IMR-90 (cell line): ENCODE measurements at regions not wholly inside any gene's neighbourhood (a gene's known extent, or its start where the extent isn't known, plus 50 kb on each side); places are given as distances from the start of the nearest gene placed in this dataset.
A peak's percentile ranks its signal among the peaks of the same experiment; 100 is the strongest.

ENCODE experiments used
- ATAC-seq: fragments of 200-7000 bp; cut with Tn5 transposase; 2 replicates; pipeline ENCODE4 v1.9.1; 2020; ENCODE audit warnings: low read depth, mild to moderate bottlenecking, moderate library complexity
- BruUV-seq: library from RNA; stranded (reverse); fragments of 400-500 nt; replicated peaks from 2 replicates; lab custom pipeline; 2021; lab: Mats Ljungman, UMichigan
- CTCF ChIA-PET: fragments of 300-600 bp; formaldehyde crosslinking; extraction: SDS; loops from one replicate; lab custom pipeline; 2021; ENCODE audit warnings: antibody characterized with exemption; lab: Yijun Ruan, JAX
- POLR2A ChIA-PET: fragments of 300-600 bp; sonication (Branson Sonifier 250); formaldehyde crosslinking; loops from one replicate; lab custom pipeline; 2022; ENCODE audit warnings: antibody characterized with exemption; ENCODE audit not compliant: unreplicated experiment; lab: Charles Lee
- DNase-seq: peaks from one replicate; pipeline ENCODE4 v3.0.0; 2013
- H2AFZ ChIP-seq: replicated peaks from 2 replicates; pipeline ENCODE3; 2013; ENCODE audit warnings: low read length, mild to moderate bottlenecking; ENCODE audit not compliant: poor library complexity
- H2AK5ac ChIP-seq: 2 replicates; pipeline ENCODE4 v1.6.1; 2013; ENCODE audit warnings: low read depth, low read length, inconsistent platforms
- H2AK9ac ChIP-seq: replicated peaks from 2 replicates; pipeline ENCODE3; 2013; ENCODE audit warnings: mild to moderate bottlenecking, low read depth, low read length, moderate library complexity; ENCODE audit not compliant: poor library complexity
- H2BK120ac ChIP-seq: 2 replicates; pipeline ENCODE4 v1.6.1; 2013; ENCODE audit warnings: low read depth, low read length, inconsistent platforms
- H2BK15ac ChIP-seq: 3 replicates; pipeline ENCODE4 v1.6.1; 2013; ENCODE audit warnings: low read depth, low read length, inconsistent platforms
- H2BK20ac ChIP-seq: 2 replicates; pipeline ENCODE4 v1.6.1; 2013; ENCODE audit warnings: low read depth, mild to moderate bottlenecking, inconsistent platforms, low read length, moderate library complexity
- H2BK5ac ChIP-seq: 2 replicates; pipeline ENCODE4 v1.6.1; 2013; ENCODE audit warnings: mild to moderate bottlenecking, low read depth, low read length, inconsistent platforms; ENCODE audit not compliant: poor library complexity, severe bottlenecking
- H3K14ac ChIP-seq: replicated peaks from 2 replicates; pipeline ENCODE4 v1.6.1; 2013; ENCODE audit warnings: low read depth, low read length, inconsistent platforms
- H3K18ac ChIP-seq: 2 replicates; pipeline ENCODE4 v1.6.1; 2013; ENCODE audit warnings: low read depth, low read length, control low read depth
- H3K23ac ChIP-seq: 2 replicates; pipeline ENCODE4 v1.6.1; 2013; ENCODE audit warnings: low read depth, low read length, inconsistent platforms
- H3K27ac ChIP-seq: 2 replicates; pipeline ENCODE4 v1.5.1; 2013; ENCODE audit warnings: mild to moderate bottlenecking, control low read depth, low read length; ENCODE audit not compliant: insufficient read depth
- H3K27me3 ChIP-seq: 2 replicates; pipeline ENCODE4 v1.6.1; 2013; ENCODE audit warnings: low read length; ENCODE audit not compliant: control insufficient read depth, insufficient read depth
- H3K36me3 ChIP-seq: 2 replicates; pipeline ENCODE4 v1.6.1; 2013; ENCODE audit warnings: low read length, mixed read lengths; ENCODE audit not compliant: control insufficient read depth, insufficient read depth
- H3K4ac ChIP-seq: 2 replicates; pipeline ENCODE4 v1.6.1; 2013; ENCODE audit warnings: low read depth, low read length, inconsistent platforms
- H3K4me1 ChIP-seq: 2 replicates; pipeline ENCODE4 v1.6.1; 2013; ENCODE audit warnings: low read length, mixed read lengths; ENCODE audit not compliant: control insufficient read depth, insufficient read depth
- H3K4me2 ChIP-seq: 2 replicates; pipeline ENCODE4 v1.6.1; 2013; ENCODE audit warnings: low read depth, mild to moderate bottlenecking, control low read depth, low read length, moderate library complexity
- H3K4me3 ChIP-seq: 2 replicates; pipeline ENCODE4 v1.5.1; 2013; ENCODE audit warnings: low read depth, mild to moderate bottlenecking, control low read depth, low read length, moderate library complexity; ENCODE audit not compliant: insufficient read depth
- H3K56ac ChIP-seq: 2 replicates; pipeline ENCODE4 v1.6.1; 2013; ENCODE audit warnings: low read length, inconsistent platforms; ENCODE audit not compliant: insufficient read depth; ENCODE audit errors: extremely low read depth
- H3K79me1 ChIP-seq, 2 experiments: 2 replicates each; pipeline ENCODE4 v1.6.1; 2013; ENCODE audit warnings: low read length in 2 of 2, inconsistent platforms in 1 of 2, low read depth in 1 of 2
- H3K9ac ChIP-seq: 2 replicates; pipeline ENCODE4 v1.6.1; 2013; ENCODE audit warnings: low read depth, low read length, control low read depth
- H3K9me1 ChIP-seq: 2 replicates; pipeline ENCODE4 v1.6.1; 2013; ENCODE audit warnings: low read length, inconsistent platforms; ENCODE audit not compliant: insufficient read depth
- H3K9me3 ChIP-seq: 2 replicates; pipeline ENCODE4 v1.6.1; 2013; ENCODE audit warnings: low read length; ENCODE audit not compliant: control insufficient read depth, insufficient read depth
- H4K20me1 ChIP-seq: 2 replicates; pipeline ENCODE4 v1.6.1; 2013; ENCODE audit warnings: low read length, inconsistent platforms; ENCODE audit not compliant: insufficient read depth
- H4K5ac ChIP-seq: 2 replicates; pipeline ENCODE4 v1.6.1; 2013; ENCODE audit warnings: mild to moderate bottlenecking, low read depth, low read length, control low read depth
- H4K8ac ChIP-seq, 2 experiments: 2 replicates each; pipeline ENCODE4 v1.6.1; 2013; ENCODE audit warnings: low read depth in 2 of 2, low read length in 2 of 2, control low read depth in 1 of 2, inconsistent platforms in 1 of 2
- H4K91ac ChIP-seq: 2 replicates; pipeline ENCODE4 v1.6.1; 2013; ENCODE audit warnings: low read depth, low read length, inconsistent platforms; ENCODE audit not compliant: insufficient read depth
- BHLHE40 ChIP-seq: fragments of 150-350 bp; IDR thresholded peaks from 2 replicates; pipeline ENCODE4 v1.6.1; 2016; ENCODE audit warnings: mild to moderate bottlenecking, low read depth, low read length
- CEBPB ChIP-seq: IDR thresholded peaks from 2 replicates; pipeline ENCODE4 v1.6.1; 2012; ENCODE audit warnings: low read depth, low read length, improper control_type of control experiment
- CHD1 ChIP-seq: IDR thresholded peaks from 2 replicates; pipeline ENCODE4 v1.6.1; 2012; ENCODE audit warnings: low read depth, low read length, improper control_type of control experiment
- CTCF ChIP-seq: conservative IDR thresholded peaks from 2 replicates; pipeline ENCODE4 v1.5.1; 2012; ENCODE audit warnings: mild to moderate bottlenecking, low read depth, low read length, improper control_type of control experiment
- ELK1 ChIP-seq: fragments of 150-350 bp; IDR thresholded peaks from 2 replicates; pipeline ENCODE4 v1.6.1; 2016; ENCODE audit warnings: low read depth, mild to moderate bottlenecking, low read length, moderate library complexity, borderline replicate concordance
- FOS ChIP-seq: fragments of 150-350 bp; IDR thresholded peaks from 2 replicates; pipeline ENCODE4 v1.6.1; 2016; ENCODE audit warnings: low read depth, low read length
- MAFK ChIP-seq: IDR thresholded peaks from 2 replicates; pipeline ENCODE4 v1.6.1; 2012; ENCODE audit warnings: low read depth, low read length, improper control_type of control experiment
- MAZ ChIP-seq: IDR thresholded peaks from 2 replicates; pipeline ENCODE4 v1.6.1; 2012; ENCODE audit warnings: low read depth, mild to moderate bottlenecking, low read length, improper control_type of control experiment, moderate library complexity, borderline replicate concordance
- MXI1 ChIP-seq: IDR thresholded peaks from 2 replicates; pipeline ENCODE4 v1.6.1; 2012; ENCODE audit warnings: low read depth, mild to moderate bottlenecking, low read length, moderate library complexity, borderline replicate concordance
- NFE2L2 ChIP-seq: fragments of 150-350 bp; IDR thresholded peaks from 2 replicates; pipeline ENCODE4 v1.6.1; 2016; ENCODE audit warnings: low read depth, mild to moderate bottlenecking, low read length
- POLR2A ChIP-seq: IDR thresholded peaks from 2 replicates; pipeline ENCODE4 v1.6.1; 2012; ENCODE audit warnings: mild to moderate bottlenecking, low read depth, low read length
- RAD21 ChIP-seq: IDR thresholded peaks from 2 replicates; pipeline ENCODE4 v1.6.1; 2012; ENCODE audit warnings: low read length, improper control_type of control experiment
- RFX5 ChIP-seq: IDR thresholded peaks from 2 replicates; pipeline ENCODE4 v1.8.0; 2012; ENCODE audit warnings: low read depth, mild to moderate bottlenecking, low read length, moderate library complexity
- SMC3 ChIP-seq: fragments of 150-350 bp; IDR thresholded peaks from 2 replicates; pipeline ENCODE4 v1.6.1; 2016; ENCODE audit warnings: low read depth, mild to moderate bottlenecking, antibody characterized with exemption, low read length, moderate library complexity
- WGBS, 2 experiments: methylation state at CpG; one replicate each; pipeline versions ENCODE4 v1.1.5 to v1.1.7; 2013; ENCODE audit warnings: missing lambda C conversion rate in 2 of 2; ENCODE audit not compliant: insufficient read length in 1 of 2; ENCODE audit errors: extremely low coverage in 2 of 2; 5-methylcytosine and 5-hydroxymethylcytosine counted together
- dilution Hi-C: fragments of 300-500 bp; cut with HindIII; formaldehyde crosslinking; loops from one replicate; pipeline ENCODE4 v1.14.3; 2018; ENCODE audit warnings: low sequenced_read_pairs; ENCODE audit not compliant: unreplicated experiment
- in situ Hi-C: fragments of 300-500 bp; cut with MboI; formaldehyde crosslinking; loops from 3 replicates; pipeline ENCODE4 v1.14.3; 2019; ENCODE audit warnings: low sequenced_read_pairs, inconsistent platforms, mixed read lengths
- intact Hi-C: fragments of 100-400 bp; cut with micrococcal nuclease; formaldehyde crosslinking; loops from 2 replicates; pipeline ENCODE4 v1.10.0; 2022

GRCh38 chr5:68545636-68546295, 330.2 kb downstream of the PIK3R1 start (continued):
- no peak for TF ChIP-seq FOS
- TF ChIP-seq MXI1, result no peak
- TF ChIP-seq CEBPB, result no peak
- no peak for TF ChIP-seq BHLHE40

DNA sequence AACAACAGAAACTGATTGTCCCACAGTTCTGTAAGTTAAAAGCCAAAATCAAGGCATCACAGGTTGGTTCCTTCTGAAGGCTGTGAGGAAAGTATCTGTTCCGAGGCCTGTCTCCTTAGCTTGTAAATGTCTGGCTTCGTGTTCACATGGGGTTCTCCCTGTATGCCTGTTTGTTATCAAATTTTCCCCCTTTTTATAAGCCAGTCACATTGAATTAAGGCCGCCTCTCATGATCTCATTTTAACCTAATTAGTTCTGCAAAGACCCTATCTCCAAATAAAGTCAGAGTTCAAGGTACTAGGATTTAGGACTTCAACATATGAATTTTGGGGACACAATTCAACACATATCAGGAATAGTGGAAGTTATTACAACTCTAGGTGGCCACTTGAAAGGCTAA, 331.5 kb downstream of the PIK3R1 start:
- H2BK5ac ChIP-seq, result no peak overlapping the region
- no peaks in the 10 kb centered on the region for H3K27me3 ChIP-seq
- H2AK9ac ChIP-seq, result no peak overlapping the region
- peak overlapping the region in 1 of 2 experiments; percentile 46; a peak in 1 of 4 replicates for H4K8ac ChIP-seq
- H3K4me1 ChIP-seq, result peaks cover 4% of the 10 kb centered on the region
- dilution Hi-C loops (no loop called here), intact Hi-C loops (no loop called here), in situ Hi-C loops (no loop called here)
- ATAC-seq (no peak), DNase-seq (no peak)
- no peak overlapping the region for H3K56ac ChIP-seq
- H3K18ac ChIP-seq, result no peak overlapping the region
- H3K23ac ChIP-seq, result 0 out of 2 replicates have a peak overlapping the region, but pooled peaks have one; percentile 70
- H3K9ac ChIP-seq, result no peak overlapping the region
- H2BK120ac ChIP-seq, result peak overlapping the region; percentile 63
- H4K91ac ChIP-seq, result peak overlapping the region; percentile 71; the same call in 1 of the 2 replicates
- H3K4me3 ChIP-seq, result no peak overlapping the region
- ChIA-PET POLR2A (no interaction called here), CTCF (no interaction called here)
- no peaks in the 10 kb centered on the region for H3K9me3 ChIP-seq
- H3K14ac ChIP-seq, result peak overlapping the region; percentile 25; the same call in 1 of the 2 replicates
- no peak overlapping the region for H3K27ac ChIP-seq
- H4K5ac ChIP-seq, result no peak overlapping the region
- 0 out of 3 replicates have a peak overlapping the region, but pooled peaks have one; percentile 75 for H2BK15ac ChIP-seq
- peak overlapping the region; percentile 65; the same call in 1 of the 2 replicates for H3K4ac ChIP-seq
- H2AK5ac ChIP-seq, result no peak overlapping the region
- H3K79me1 ChIP-seq, result no peaks in the 10 kb centered on the region
- no TSS peak for BruUV-seq
- H2AFZ ChIP-seq, result no peak overlapping the region
- no peak overlapping the region for H3K4me2 ChIP-seq
- TF ChIP-seq NFE2L2, result no peak
- no peak for TF ChIP-seq RFX5
- no peak for TF ChIP-seq CEBPB
- TF ChIP-seq CTCF, result no peak
- TF ChIP-seq MAFK, result no peak
- TF ChIP-seq SMC3, result no peak
- no peak for TF ChIP-seq RAD21
- TF ChIP-seq CHD1, result no peak
- no peak for TF ChIP-seq ELK1
- no peak for TF ChIP-seq POLR2A
- TF ChIP-seq MAZ, result no peak
- H2BK20ac ChIP-seq, result peak overlapping the region; percentile 95
- no CpG with 5 or more reads among the region's 3 CpGs for WGBS, 2 experiments
- no peaks in the 10 kb centered on the region for H4K20me1 ChIP-seq
- no peaks in the 10 kb centered on the region for H3K36me3 ChIP-seq
- peaks cover 3% of the 10 kb centered on the region for H3K9me1 ChIP-seq
